AG09319 (cell line): ENCODE measurements at regions not wholly inside any gene's neighbourhood (a gene's known extent, or its start where the extent isn't known, plus 50 kb on each side); places are given as distances from the start of the nearest gene placed in this dataset.
"Not testable (repeated sequence)": the region's sequence is repeated elsewhere in the genome, so short reads cannot be mapped to it uniquely, and the experiment has no call there.

Experiments used
- DNase-seq: peaks from one replicate; pipeline ENCODE4 v3.0.0-alpha.2; 2010; ENCODE audit warnings: low read depth; ENCODE audit errors: extremely low read depth
- TF ChIP-seq, protein P1 (sequence below): IDR thresholded peaks from 2 replicates; pipeline ENCODE4 v1.5.1; 2011; ENCODE audit warnings: low read depth, mild to moderate bottlenecking, inconsistent platforms, low read length, moderate library complexity

GRCh38 chr22:19603767-19604166 lies 79.6 kb upstream of the CLDN5 start:
- TF ChIP-seq, protein P1, sequence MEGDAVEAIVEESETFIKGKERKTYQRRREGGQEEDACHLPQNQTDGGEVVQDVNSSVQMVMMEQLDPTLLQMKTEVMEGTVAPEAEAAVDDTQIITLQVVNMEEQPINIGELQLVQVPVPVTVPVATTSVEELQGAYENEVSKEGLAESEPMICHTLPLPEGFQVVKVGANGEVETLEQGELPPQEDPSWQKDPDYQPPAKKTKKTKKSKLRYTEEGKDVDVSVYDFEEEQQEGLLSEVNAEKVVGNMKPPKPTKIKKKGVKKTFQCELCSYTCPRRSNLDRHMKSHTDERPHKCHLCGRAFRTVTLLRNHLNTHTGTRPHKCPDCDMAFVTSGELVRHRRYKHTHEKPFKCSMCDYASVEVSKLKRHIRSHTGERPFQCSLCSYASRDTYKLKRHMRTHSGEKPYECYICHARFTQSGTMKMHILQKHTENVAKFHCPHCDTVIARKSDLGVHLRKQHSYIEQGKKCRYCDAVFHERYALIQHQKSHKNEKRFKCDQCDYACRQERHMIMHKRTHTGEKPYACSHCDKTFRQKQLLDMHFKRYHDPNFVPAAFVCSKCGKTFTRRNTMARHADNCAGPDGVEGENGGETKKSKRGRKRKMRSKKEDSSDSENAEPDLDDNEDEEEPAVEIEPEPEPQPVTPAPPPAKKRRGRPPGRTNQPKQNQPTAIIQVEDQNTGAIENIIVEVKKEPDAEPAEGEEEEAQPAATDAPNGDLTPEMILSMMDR = no peak
- DNase-seq = no peak

GRCh38 chr22:19604711-19605268 lies 80.6 kb upstream of the CLDN5 start:
- TF ChIP-seq, protein P1 = no peak
- DNase-seq = no peak

DNA sequence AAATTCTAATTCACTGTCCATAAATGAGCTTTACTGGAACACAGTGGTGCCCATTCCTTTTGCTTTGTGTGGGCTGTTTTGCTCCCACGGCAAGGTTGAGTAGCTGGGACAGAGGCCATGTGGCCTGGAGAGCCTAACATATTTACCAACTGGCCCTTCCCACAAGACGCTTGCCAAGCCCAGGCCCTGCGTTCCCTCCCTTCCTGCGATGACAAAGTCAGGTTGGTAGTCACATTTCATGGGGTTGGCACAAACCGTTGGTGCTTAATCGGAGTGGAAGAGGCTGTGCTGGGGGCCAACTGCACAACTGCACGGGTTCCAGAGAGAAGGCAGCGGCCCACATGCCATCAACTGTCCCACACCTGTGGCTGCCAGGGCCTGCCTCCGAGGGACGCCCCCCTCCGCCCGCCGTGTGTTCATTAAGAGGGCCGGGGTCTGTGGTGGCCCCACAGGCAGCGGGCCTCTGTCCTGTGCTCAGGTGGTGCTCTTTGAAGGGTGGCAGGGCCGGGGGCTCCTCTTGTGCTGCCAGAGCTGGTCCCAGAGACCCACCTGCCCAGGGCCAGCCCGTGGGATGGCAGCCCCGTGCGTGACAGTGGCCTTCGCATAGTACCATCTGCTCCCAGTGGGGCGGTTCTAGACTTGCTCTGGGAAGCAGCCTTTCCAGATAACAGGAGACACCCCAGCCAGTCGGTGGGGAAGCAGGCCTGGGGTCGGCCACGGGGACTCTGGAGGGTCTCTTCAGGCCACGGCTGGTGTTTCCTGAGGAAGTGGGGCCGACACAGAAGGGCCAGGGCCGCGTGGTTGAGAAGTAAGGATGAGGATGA lies 81.5 kb upstream of the CLDN5 start:
- TF ChIP-seq, protein P1 = no peak
- no peak for DNase-seq

DNA sequence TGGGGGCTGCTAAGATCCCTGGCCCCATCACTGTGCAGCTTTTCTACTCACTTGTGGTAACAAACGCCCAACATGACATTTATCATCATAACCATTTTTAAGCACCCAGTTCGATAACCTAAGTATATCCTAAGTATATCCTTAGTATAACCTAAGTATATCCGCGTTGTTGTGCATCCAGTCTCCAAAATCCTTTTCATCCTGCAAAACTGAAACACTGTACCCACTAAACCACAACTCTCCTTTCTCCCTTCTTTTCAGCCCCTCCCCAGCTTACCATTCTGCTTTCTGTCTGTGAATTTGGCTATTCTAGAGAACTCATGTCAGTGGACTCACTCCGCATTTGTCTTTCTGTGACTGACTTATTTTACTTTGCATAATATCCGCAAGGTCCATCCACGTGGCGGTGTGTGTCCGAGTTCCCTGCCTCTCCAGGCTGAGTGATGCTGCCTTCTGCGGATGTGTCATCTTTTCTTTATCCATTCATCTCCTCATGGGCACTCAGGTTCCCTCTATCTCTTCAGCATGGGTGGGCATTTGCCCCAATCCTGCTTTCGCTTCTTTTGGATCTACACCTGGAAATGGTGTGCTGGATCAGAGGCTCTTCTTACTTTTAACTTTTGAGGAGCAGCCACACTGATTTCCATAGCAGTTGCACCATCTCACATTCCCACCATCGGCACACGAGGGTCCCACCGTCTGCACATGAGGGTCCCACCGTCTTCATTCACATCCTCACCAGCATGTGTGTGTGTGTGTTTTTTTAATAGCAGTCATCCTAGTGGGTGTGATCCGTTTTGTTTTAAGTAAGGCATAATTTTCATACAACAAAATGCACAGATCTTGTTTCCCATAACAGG lies 82.4 kb upstream of the CLDN5 start:
- no peak for DNase-seq
- TF ChIP-seq, protein P1 = no peak

GRCh38 chr22:19607192-19608002 lies 83.2 kb upstream of the CLDN5 start:
- DNase-seq = no peak
- TF ChIP-seq, protein P1 = no peak

GRCh38 chr22:19608003-19608690 lies 83.9 kb upstream of the CLDN5 start:
- TF ChIP-seq, protein P1 = no peak
- no peak for DNase-seq

GRCh38 chr22:19609753-19610152 lies 85.5 kb upstream of the CLDN5 start:
- DNase-seq = not testable (repeated sequence)
